ENCODE measurements at regions not wholly inside any gene's neighbourhood (a gene's known extent, or its start where the extent isn't known, plus 50 kb on each side); places are given as distances from the start of the nearest gene placed in this dataset.

DNA sequence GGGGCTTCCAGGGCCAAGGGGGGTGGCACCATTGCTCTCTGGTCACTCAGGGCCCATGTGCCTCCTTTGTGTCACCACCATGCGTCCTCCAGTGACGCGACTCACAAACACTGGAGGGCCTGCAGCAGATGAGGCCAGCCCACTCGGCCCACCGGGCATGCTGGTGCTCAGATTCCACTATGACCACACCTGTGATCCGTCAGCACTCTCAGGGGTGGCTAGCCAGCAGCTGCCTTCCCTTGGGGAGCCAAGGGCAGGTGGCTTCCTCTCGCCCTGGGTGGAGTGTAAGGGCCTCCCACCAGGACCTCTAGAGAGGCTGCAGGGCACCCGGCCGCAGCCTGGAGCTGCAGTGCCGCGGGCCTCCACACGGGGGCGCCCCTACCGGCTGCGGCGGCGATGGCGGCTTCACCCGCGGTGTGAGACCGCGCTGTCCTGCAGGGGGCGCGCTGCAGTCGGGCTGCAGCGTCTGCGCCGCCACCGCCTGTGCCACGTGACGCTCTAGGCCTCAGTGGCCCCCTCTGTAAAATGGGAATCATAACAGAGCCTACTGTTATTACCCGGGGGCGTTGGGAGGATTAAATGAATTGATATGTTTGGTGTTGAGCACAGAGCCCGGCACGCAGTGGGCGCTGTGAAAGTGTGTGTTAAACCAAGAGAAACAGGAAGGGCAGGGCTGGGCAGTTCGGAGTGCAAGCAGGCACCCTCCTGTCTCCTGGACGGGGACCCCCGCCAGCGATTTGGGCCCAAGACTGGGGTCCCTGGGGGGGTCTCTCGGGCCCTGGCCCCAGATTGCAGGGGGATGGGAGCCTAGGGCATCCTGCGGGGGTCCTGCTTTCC, 192.4 kb upstream of the GSE1 start:
- TF ChIP-seq, protein P1, sequence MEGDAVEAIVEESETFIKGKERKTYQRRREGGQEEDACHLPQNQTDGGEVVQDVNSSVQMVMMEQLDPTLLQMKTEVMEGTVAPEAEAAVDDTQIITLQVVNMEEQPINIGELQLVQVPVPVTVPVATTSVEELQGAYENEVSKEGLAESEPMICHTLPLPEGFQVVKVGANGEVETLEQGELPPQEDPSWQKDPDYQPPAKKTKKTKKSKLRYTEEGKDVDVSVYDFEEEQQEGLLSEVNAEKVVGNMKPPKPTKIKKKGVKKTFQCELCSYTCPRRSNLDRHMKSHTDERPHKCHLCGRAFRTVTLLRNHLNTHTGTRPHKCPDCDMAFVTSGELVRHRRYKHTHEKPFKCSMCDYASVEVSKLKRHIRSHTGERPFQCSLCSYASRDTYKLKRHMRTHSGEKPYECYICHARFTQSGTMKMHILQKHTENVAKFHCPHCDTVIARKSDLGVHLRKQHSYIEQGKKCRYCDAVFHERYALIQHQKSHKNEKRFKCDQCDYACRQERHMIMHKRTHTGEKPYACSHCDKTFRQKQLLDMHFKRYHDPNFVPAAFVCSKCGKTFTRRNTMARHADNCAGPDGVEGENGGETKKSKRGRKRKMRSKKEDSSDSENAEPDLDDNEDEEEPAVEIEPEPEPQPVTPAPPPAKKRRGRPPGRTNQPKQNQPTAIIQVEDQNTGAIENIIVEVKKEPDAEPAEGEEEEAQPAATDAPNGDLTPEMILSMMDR (IDR thresholded peaks at IDR 0.05), result peak; percentile 92 to 100 (median 100)
- no peak for TF ChIP-seq POLR2A (IDR thresholded peaks at IDR 0.05)

All from body of pancreas (tissue), 4 donors.